Keratinocyte (primary cell): ENCODE measurements at regions not wholly inside any gene's neighbourhood (a gene's known extent, or its start where the extent isn't known, plus 50 kb on each side); places are given as distances from the start of the nearest gene placed in this dataset.

Source experiments
- DNase-seq: peaks from one replicate; pipeline ENCODE4 v3.0.0-alpha.2; 2011; ENCODE audit warnings: low read depth, missing footprints, low spot score
- FAIRE-seq: peaks from 2 replicates; lab custom pipeline; 2011; peaks lifted over from hg19 to GRCh38; lab: Jason Lieb, UNC
- H2AFZ ChIP-seq: 2 replicates; pipeline ENCODE4 v1.6.0; 2012; ENCODE audit warnings: low read length, control low read depth, inconsistent platforms; ENCODE audit not compliant: control insufficient read depth
- H3K27ac ChIP-seq: 2 replicates; pipeline ENCODE4 v1.5.1; 2011; ENCODE audit warnings: low read length; ENCODE audit not compliant: control insufficient read depth, insufficient read depth
- H3K27me3 ChIP-seq: 3 replicates; pipeline ENCODE4 v1.6.0; 2011; ENCODE audit warnings: low read length; ENCODE audit not compliant: control insufficient read depth, insufficient read depth; ENCODE audit errors: extremely low read depth
- H3K36me3 ChIP-seq, 2 experiments: 2 replicates in 1 of 2; 3 replicates in 1 of 2; pipeline ENCODE4 v1.5.1; 2011; ENCODE audit warnings: low read length in 2 of 2, mild to moderate bottlenecking in 1 of 2; ENCODE audit not compliant: control insufficient read depth in 2 of 2, insufficient read depth in 2 of 2; ENCODE audit errors: extremely low read depth in 1 of 2
- H3K4me1 ChIP-seq: 3 replicates; pipeline ENCODE4 v1.5.1; 2011; ENCODE audit warnings: low read length; ENCODE audit not compliant: control insufficient read depth, insufficient read depth; ENCODE audit errors: extremely low read depth
- H3K4me2 ChIP-seq: 3 replicates; pipeline ENCODE4 v1.6.0; 2011; ENCODE audit warnings: low read depth, low read length; ENCODE audit not compliant: control insufficient read depth, insufficient read depth; ENCODE audit errors: extremely low read depth
- H3K4me3 ChIP-seq, 3 experiments: fragments of 200-600 bp in 1 of 3; sonication (generic) in 1 of 3; 2 replicates in 2 of 3; 3 replicates in 1 of 3; pipeline ENCODE4 v1.5.1; 2011 to 2016; ENCODE audit warnings: low read length in 3 of 3, mild to moderate bottlenecking in 3 of 3, control low read depth in 2 of 3, inconsistent platforms in 1 of 3, low read depth in 1 of 3, mixed read lengths in 1 of 3, mixed run types in 1 of 3, moderate library complexity in 1 of 3; ENCODE audit not compliant: control insufficient read depth in 2 of 3, insufficient read depth in 2 of 3; ENCODE audit errors: extremely low read depth in 1 of 3
- H3K79me2 ChIP-seq: 2 replicates; pipeline ENCODE4 v1.6.0; 2012; ENCODE audit warnings: low read length; ENCODE audit not compliant: control insufficient read depth, insufficient read depth
- H3K9ac ChIP-seq: 3 replicates; pipeline ENCODE4 v1.6.0; 2011; ENCODE audit warnings: low read length; ENCODE audit not compliant: control insufficient read depth, insufficient read depth; ENCODE audit errors: extremely low read depth
- H3K9me1 ChIP-seq: 3 replicates; pipeline ENCODE4 v1.6.0; 2011; ENCODE audit warnings: low read length; ENCODE audit not compliant: control insufficient read depth, insufficient read depth; ENCODE audit errors: extremely low read depth
- H3K9me3 ChIP-seq: 2 replicates; pipeline ENCODE4 v1.5.1; 2012; ENCODE audit warnings: low read depth, low read length; ENCODE audit not compliant: control insufficient read depth
- H4K20me1 ChIP-seq: 3 replicates; pipeline ENCODE4 v1.6.0; 2011; ENCODE audit warnings: low read length; ENCODE audit not compliant: control insufficient read depth, insufficient read depth; ENCODE audit errors: extremely low read depth
- EZH2 ChIP-seq: IDR thresholded peaks from one replicate; pipeline ENCODE4 v1.6.1; 2012; ENCODE audit warnings: inconsistent platforms, mild to moderate bottlenecking, low read length, moderate library complexity
- dilution Hi-C: fragments of 300-500 bp; cut with MboI; formaldehyde crosslinking; loops from one replicate; pipeline ENCODE4 v1.7.0; 2020; ENCODE audit warnings: low sequenced_read_pairs; ENCODE audit not compliant: extremely low pct_ligation_motif_present
- TF ChIP-seq, protein P1 (sequence below), 3 experiments: IDR thresholded peaks in 1 of 3; conservative IDR thresholded peaks in 1 of 3; optimal IDR thresholded peaks in 1 of 3; 2 replicates in 2 of 3; 3 replicates in 1 of 3; pipeline versions ENCODE3 to v1.5.1; 2011; ENCODE audit warnings: low read length in 3 of 3, mild to moderate bottlenecking in 3 of 3, moderate library complexity in 2 of 3, control low read depth in 1 of 3, inconsistent platforms in 1 of 3; ENCODE audit not compliant: insufficient read depth in 2 of 3; ENCODE audit errors: extremely low read depth in 1 of 3

- no peaks in the 10 kb centered on the region for H3K4me1 ChIP-seq
- no peaks in the 10 kb centered on the region for H3K9me3 ChIP-seq
- no peak overlapping the region for H3K27ac ChIP-seq
- no peak overlapping the region for H2AFZ ChIP-seq
- no peaks in the 10 kb centered on the region for H4K20me1 ChIP-seq
- H3K4me3 ChIP-seq, result no peak overlapping the region
- no peak for TF ChIP-seq EZH2
- TF ChIP-seq, protein P1, sequence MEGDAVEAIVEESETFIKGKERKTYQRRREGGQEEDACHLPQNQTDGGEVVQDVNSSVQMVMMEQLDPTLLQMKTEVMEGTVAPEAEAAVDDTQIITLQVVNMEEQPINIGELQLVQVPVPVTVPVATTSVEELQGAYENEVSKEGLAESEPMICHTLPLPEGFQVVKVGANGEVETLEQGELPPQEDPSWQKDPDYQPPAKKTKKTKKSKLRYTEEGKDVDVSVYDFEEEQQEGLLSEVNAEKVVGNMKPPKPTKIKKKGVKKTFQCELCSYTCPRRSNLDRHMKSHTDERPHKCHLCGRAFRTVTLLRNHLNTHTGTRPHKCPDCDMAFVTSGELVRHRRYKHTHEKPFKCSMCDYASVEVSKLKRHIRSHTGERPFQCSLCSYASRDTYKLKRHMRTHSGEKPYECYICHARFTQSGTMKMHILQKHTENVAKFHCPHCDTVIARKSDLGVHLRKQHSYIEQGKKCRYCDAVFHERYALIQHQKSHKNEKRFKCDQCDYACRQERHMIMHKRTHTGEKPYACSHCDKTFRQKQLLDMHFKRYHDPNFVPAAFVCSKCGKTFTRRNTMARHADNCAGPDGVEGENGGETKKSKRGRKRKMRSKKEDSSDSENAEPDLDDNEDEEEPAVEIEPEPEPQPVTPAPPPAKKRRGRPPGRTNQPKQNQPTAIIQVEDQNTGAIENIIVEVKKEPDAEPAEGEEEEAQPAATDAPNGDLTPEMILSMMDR (optimal IDR thresholded peaks at IDR 0.05 in 1 of 3, IDR thresholded peaks at IDR 0.05 in 1 of 3, conservative IDR thresholded peaks at IDR 0.05 in 1 of 3; ENCODE audit: extremely low read depth in 1 of 3, insufficient read depth in 2 of 3, low read length in 3 of 3), result no peak
- H3K4me2 ChIP-seq, result no peak overlapping the region
- dilution Hi-C loops, result no loop called here
- H3K79me2 ChIP-seq, result no peaks in the 10 kb centered on the region
- H3K27me3 ChIP-seq, result no peaks in the 10 kb centered on the region
- DNase-seq, result no peak
- FAIRE-seq, result no peak
- H3K9ac ChIP-seq, result no peak overlapping the region
- no peaks in the 10 kb centered on the region for H3K9me1 ChIP-seq
- H3K36me3 ChIP-seq, result no peaks in the 10 kb centered on the region
These were observed 291.3 kb downstream of the OGFRL1 start for GRCh38 chr6:71579902-71580301.

DNA sequence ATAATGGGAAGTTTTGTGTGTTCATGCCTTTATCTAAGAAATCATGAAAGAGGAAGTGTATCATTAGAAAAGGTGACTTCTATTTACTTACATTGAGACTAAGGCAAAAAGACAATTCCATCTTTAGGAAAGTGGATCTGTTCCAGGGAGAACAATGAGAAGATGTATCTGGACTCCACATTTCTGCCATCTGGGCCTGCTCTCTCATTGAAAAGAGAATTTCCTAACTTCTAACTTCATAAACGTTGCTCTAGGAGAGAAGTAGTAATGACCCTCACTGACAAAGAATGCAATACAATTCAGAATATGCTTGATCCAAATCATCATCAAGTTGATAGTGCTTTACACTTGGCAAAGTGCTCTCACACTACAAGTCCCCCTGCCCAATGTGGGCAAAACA is 294.2 kb downstream of the OGFRL1 start:
- no peak overlapping the region for H3K4me2 ChIP-seq
- H3K9ac ChIP-seq, result no peak overlapping the region
- dilution Hi-C loops, result no loop called here
- H2AFZ ChIP-seq, result no peak overlapping the region
- no peak overlapping the region for H3K4me3 ChIP-seq
- TF ChIP-seq, protein P1 (optimal IDR thresholded peaks at IDR 0.05 in 1 of 3, IDR thresholded peaks at IDR 0.05 in 1 of 3, conservative IDR thresholded peaks at IDR 0.05 in 1 of 3; ENCODE audit: extremely low read depth in 1 of 3, insufficient read depth in 2 of 3, low read length in 3 of 3), result no peak
- no peaks in the 10 kb centered on the region for H3K36me3 ChIP-seq
- no peak overlapping the region for H3K27ac ChIP-seq
- no peaks in the 10 kb centered on the region for H3K27me3 ChIP-seq
- FAIRE-seq (no peak), DNase-seq (no peak)
- H3K4me1 ChIP-seq, result no peaks in the 10 kb centered on the region
- no peaks in the 10 kb centered on the region for H4K20me1 ChIP-seq
- H3K9me1 ChIP-seq, result no peaks in the 10 kb centered on the region
- no peaks in the 10 kb centered on the region for H3K79me2 ChIP-seq
- no peaks in the 10 kb centered on the region for H3K9me3 ChIP-seq
